Stimulated activated CD4-positive, alpha-beta T cell treated with anti-CD3 and anti-CD28 coated beads, Interleukin-4, amount 100 ng/mL, for 24 hours (primary cell): ENCODE measurements at regions not wholly inside any gene's neighbourhood (a gene's known extent, or its start where the extent isn't known, plus 50 kb on each side); places are given as distances from the start of the nearest gene placed in this dataset.

Experiments used
- DNase-seq: peaks from one replicate; pipeline ENCODE4 v3.0.0-alpha.2; 2020

GRCh38 chr2:176956791-176957190 is 255.8 kb upstream of the HNRNPA3 start:
- DNase-seq: no peak

GRCh38 chr2:176959614-176960013 is 253.0 kb upstream of the HNRNPA3 start:
- DNase-seq: no peak

- no peak for DNase-seq
These were observed 252.5 kb upstream of the HNRNPA3 start for GRCh38 chr2:176960061-176960460.

- DNase-seq: no peak
These were observed 251.7 kb upstream of the HNRNPA3 start for GRCh38 chr2:176960736-176961520.

- no peak for DNase-seq
These were observed 250.6 kb upstream of the HNRNPA3 start for GRCh38 chr2:176961775-176962619.

- DNase-seq: no peak
These were observed 248.9 kb upstream of the HNRNPA3 start for GRCh38 chr2:176963568-176964287.

GRCh38 chr2:176967911-176968450 is 244.6 kb upstream of the HNRNPA3 start:
- DNase-seq: no peak

GRCh38 chr2:176969642-176970359 is 242.8 kb upstream of the HNRNPA3 start:
- no peak for DNase-seq

- no peak for DNase-seq
These were observed 235.6 kb upstream of the HNRNPA3 start for GRCh38 chr2:176976736-176977685.

- DNase-seq: no peak
These were observed 233.7 kb upstream of the HNRNPA3 start for GRCh38 chr2:176978921-176979320.

GRCh38 chr2:176979981-176980710 is 232.4 kb upstream of the HNRNPA3 start:
- no peak for DNase-seq

GRCh38 chr2:176984987-176985386 is 227.6 kb upstream of the HNRNPA3 start:
- no peak for DNase-seq

GRCh38 chr2:176985871-176986270 is 226.7 kb upstream of the HNRNPA3 start:
- no peak for DNase-seq

- DNase-seq: no peak
These were observed 226.1 kb upstream of the HNRNPA3 start for GRCh38 chr2:176986487-176986886.

- DNase-seq: no peak
These were observed 221.2 kb upstream of the HNRNPA3 start for GRCh38 chr2:176991411-176991810.

GRCh38 chr2:176997074-176997791 is 215.4 kb upstream of the HNRNPA3 start:
- peak; percentile 32 for DNase-seq

GRCh38 chr2:176997792-176998169 is 214.8 kb upstream of the HNRNPA3 start:
- no peak for DNase-seq

GRCh38 chr2:176999301-176999700 is 213.3 kb upstream of the HNRNPA3 start:
- no peak for DNase-seq

- DNase-seq: no peak
These were observed 212.4 kb upstream of the HNRNPA3 start for GRCh38 chr2:177000061-177000714.
